HUES48 (cell line): ENCODE measurements at regions not wholly inside any gene's neighbourhood (a gene's known extent, or its start where the extent isn't known, plus 50 kb on each side); places are given as distances from the start of the nearest gene placed in this dataset.

Source experiments
- H3K27ac ChIP-seq: one replicate; pipeline ENCODE4 v1.7.0; 2013; ENCODE audit warnings: low read depth, low read length, inconsistent platforms
- H3K27me3 ChIP-seq: 2 replicates; pipeline ENCODE4 v1.6.1; 2013; ENCODE audit warnings: mild to moderate bottlenecking, low read length; ENCODE audit not compliant: control insufficient read depth, insufficient read depth
- H3K36me3 ChIP-seq: 2 replicates; pipeline ENCODE4 v1.6.1; 2013; ENCODE audit warnings: low read length; ENCODE audit not compliant: control insufficient read depth, insufficient read depth
- H3K4me1 ChIP-seq: 2 replicates; pipeline ENCODE4 v1.6.1; 2013; ENCODE audit warnings: mild to moderate bottlenecking, low read length; ENCODE audit not compliant: control insufficient read depth, insufficient read depth
- H3K4me3 ChIP-seq: 2 replicates; pipeline ENCODE4 v1.5.1; 2013; ENCODE audit warnings: mild to moderate bottlenecking, low read depth, low read length
- H3K9ac ChIP-seq: 2 replicates; pipeline ENCODE4 v1.6.1; 2013; ENCODE audit warnings: mild to moderate bottlenecking, low read depth, low read length, moderate library complexity
- H3K9me3 ChIP-seq: 2 replicates; pipeline ENCODE4 v1.6.1; 2013; ENCODE audit warnings: low read length; ENCODE audit not compliant: control insufficient read depth, insufficient read depth

- H3K27ac ChIP-seq: no peak overlapping the region
- H3K9ac ChIP-seq: no peak overlapping the region
- H3K4me3 ChIP-seq: no peak overlapping the region
- H3K36me3 ChIP-seq: no peaks in the 10 kb centered on the region
- no peaks in the 10 kb centered on the region for H3K9me3 ChIP-seq
- H3K27me3 ChIP-seq: no peaks in the 10 kb centered on the region
- H3K4me1 ChIP-seq: peaks cover 14% of the 10 kb centered on the region
Observed at GRCh38 chr11:126127284-126127845, 64.7 kb upstream of the CDON start.

GRCh38 chr11:126124231-126124661 is 61.6 kb upstream of the CDON start:
- Histone ChIP-seq H3K36me3 (no peaks in the 10 kb centered on the region), H3K27me3 (no peaks in the 10 kb centered on the region), H3K4me1 (peaks cover 11% of the 10 kb centered on the region; the same call in 1 of the 2 replicates), H3K9me3 (no peaks in the 10 kb centered on the region), H3K9ac (no peak overlapping the region), H3K27ac (no peak overlapping the region), H3K4me3 (no peak overlapping the region)

GRCh38 chr11:126123686-126124085 is 61.0 kb upstream of the CDON start:
- no peak overlapping the region for H3K9ac ChIP-seq
- H3K4me3 ChIP-seq: no peak overlapping the region
- H3K36me3 ChIP-seq: no peaks in the 10 kb centered on the region
- H3K4me1 ChIP-seq: peaks cover 11% of the 10 kb centered on the region; the same call in 1 of the 2 replicates
- H3K27me3 ChIP-seq: no peaks in the 10 kb centered on the region
- H3K27ac ChIP-seq: no peak overlapping the region
- no peaks in the 10 kb centered on the region for H3K9me3 ChIP-seq

GRCh38 chr11:126122863-126123262 is 60.2 kb upstream of the CDON start:
- Histone ChIP-seq H3K4me1 (peaks cover 7% of the 10 kb centered on the region; the same call in 1 of the 2 replicates), H3K36me3 (no peaks in the 10 kb centered on the region), H3K9me3 (no peaks in the 10 kb centered on the region), H3K4me3 (no peak overlapping the region), H3K27ac (no peak overlapping the region), H3K9ac (no peak overlapping the region), H3K27me3 (no peaks in the 10 kb centered on the region)

- Histone ChIP-seq H3K4me1 (no peaks in the 10 kb centered on the region), H3K27ac (no peak overlapping the region), H3K9ac (no peak overlapping the region), H3K9me3 (no peaks in the 10 kb centered on the region), H3K36me3 (no peaks in the 10 kb centered on the region), H3K4me3 (no peak overlapping the region), H3K27me3 (no peaks in the 10 kb centered on the region)
Observed at GRCh38 chr11:126121296-126121695, 58.6 kb upstream of the CDON start.

GRCh38 chr11:126118806-126119205 is 56.1 kb upstream of the CDON start:
- no peak overlapping the region for H3K4me3 ChIP-seq
- no peaks in the 10 kb centered on the region for H3K36me3 ChIP-seq
- no peaks in the 10 kb centered on the region for H3K9me3 ChIP-seq
- no peak overlapping the region for H3K9ac ChIP-seq
- no peaks in the 10 kb centered on the region for H3K4me1 ChIP-seq
- H3K27ac ChIP-seq: no peak overlapping the region
- no peaks in the 10 kb centered on the region for H3K27me3 ChIP-seq

- Histone ChIP-seq H3K9ac (no peak overlapping the region), H3K27ac (no peak overlapping the region)
Observed at GRCh38 chr11:126115816-126116331, 53.2 kb upstream of the CDON start.

GRCh38 chr11:126115127-126115495 is 52.4 kb upstream of the CDON start:
- Histone ChIP-seq H3K4me1 (no peaks in the 10 kb centered on the region), H3K27ac (no peak overlapping the region)

More at GRCh38 chr11:126115816-126116331, 53.2 kb upstream of the CDON start:
- Histone ChIP-seq H3K36me3 (no peaks in the 10 kb centered on the region), H3K4me3 (no peak overlapping the region), H3K4me1 (no peaks in the 10 kb centered on the region), H3K9me3 (no peaks in the 10 kb centered on the region), H3K27me3 (no peaks in the 10 kb centered on the region)

GRCh38 chr11:126114486-126115126 is 51.9 kb upstream of the CDON start:
- H3K36me3 ChIP-seq: no peaks in the 10 kb centered on the region
- no peaks in the 10 kb centered on the region for H3K4me1 ChIP-seq
- no peak overlapping the region for H3K9ac ChIP-seq
- H3K27me3 ChIP-seq: no peaks in the 10 kb centered on the region
- no peaks in the 10 kb centered on the region for H3K9me3 ChIP-seq
- H3K4me3 ChIP-seq: no peak overlapping the region
- H3K27ac ChIP-seq: no peak overlapping the region

More at GRCh38 chr11:126115127-126115495, 52.4 kb upstream of the CDON start:
- no peaks in the 10 kb centered on the region for H3K27me3 ChIP-seq
- H3K9me3 ChIP-seq: no peaks in the 10 kb centered on the region
- no peak overlapping the region for H3K4me3 ChIP-seq
- H3K36me3 ChIP-seq: no peaks in the 10 kb centered on the region
- no peak overlapping the region for H3K9ac ChIP-seq

- H3K9me3 ChIP-seq: no peaks in the 10 kb centered on the region
Observed at GRCh38 chr11:126113963-126114362, 51.3 kb upstream of the CDON start.

GRCh38 chr11:126113515-126113957 is 50.9 kb upstream of the CDON start:
- no peak overlapping the region for H3K4me3 ChIP-seq
- H3K9ac ChIP-seq: no peak overlapping the region
- H3K36me3 ChIP-seq: no peaks in the 10 kb centered on the region
- H3K9me3 ChIP-seq: no peaks in the 10 kb centered on the region
- no peaks in the 10 kb centered on the region for H3K4me1 ChIP-seq
- no peak overlapping the region for H3K27ac ChIP-seq
- H3K27me3 ChIP-seq: no peaks in the 10 kb centered on the region

More at GRCh38 chr11:126113963-126114362, 51.3 kb upstream of the CDON start:
- Histone ChIP-seq H3K27me3 (no peaks in the 10 kb centered on the region), H3K27ac (no peak overlapping the region), H3K4me1 (no peaks in the 10 kb centered on the region), H3K9ac (no peak overlapping the region), H3K36me3 (no peaks in the 10 kb centered on the region), H3K4me3 (no peak overlapping the region)
